ENCODE measurements at regions not wholly inside any gene's neighbourhood (a gene's known extent, or its start where the extent isn't known, plus 50 kb on each side); places are given as distances from the start of the nearest gene placed in this dataset.
A peak's percentile ranks its signal among the peaks of the same experiment; 100 is the strongest.

GRCh38 chr21:29243188-29243587 is 55.5 kb upstream of the BACH1 start:
- Mint-ChIP-seq H3K36me3 (no peaks in the 10 kb centered on the region), H3K4me1 (peaks cover 9% of the 10 kb centered on the region), H3K4me3 (no peak overlapping the region), H3K27me3 (no peaks in the 10 kb centered on the region), H3K9me3 (no peaks in the 10 kb centered on the region), H3K27ac (peak overlapping the region; percentile 23)
- DNase-seq = no peak

- Mint-ChIP-seq H3K9me3 (peaks cover 4% of the 10 kb centered on the region), H3K4me3 (no peak overlapping the region), H3K27ac (peak overlapping the region; percentile 13), H3K4me1 (peaks cover 9% of the 10 kb centered on the region), H3K27me3 (no peaks in the 10 kb centered on the region), H3K36me3 (no peaks in the 10 kb centered on the region)
- DNase-seq = no peak
These were observed 53.5 kb upstream of the BACH1 start for GRCh38 chr21:29245104-29245643.

GRCh38 chr21:29245863-29246262 is 52.9 kb upstream of the BACH1 start:
- DNase-seq = no peak
- Mint-ChIP-seq H3K9me3 (peaks cover 4% of the 10 kb centered on the region), H3K27ac (no peak overlapping the region), H3K4me1 (peaks cover 9% of the 10 kb centered on the region), H3K27me3 (no peaks in the 10 kb centered on the region), H3K4me3 (no peak overlapping the region), H3K36me3 (no peaks in the 10 kb centered on the region)

GRCh38 chr21:29246614-29247013 is 52.1 kb upstream of the BACH1 start:
- no peaks in the 10 kb centered on the region for H3K36me3 Mint-ChIP-seq
- H3K9me3 Mint-ChIP-seq = peaks cover 4% of the 10 kb centered on the region

GRCh38 chr21:29248124-29248523 is 50.6 kb upstream of the BACH1 start:
- H3K27me3 Mint-ChIP-seq = no peaks in the 10 kb centered on the region

More at GRCh38 chr21:29246614-29247013, 52.1 kb upstream of the BACH1 start:
- H3K4me3 Mint-ChIP-seq = no peak overlapping the region
- peaks cover 9% of the 10 kb centered on the region for H3K4me1 Mint-ChIP-seq
- DNase-seq = no peak
- H3K27me3 Mint-ChIP-seq = no peaks in the 10 kb centered on the region
- no peak overlapping the region for H3K27ac Mint-ChIP-seq

More at GRCh38 chr21:29248124-29248523, 50.6 kb upstream of the BACH1 start:
- H3K9me3 Mint-ChIP-seq = peaks cover 5% of the 10 kb centered on the region
- peaks cover 9% of the 10 kb centered on the region for H3K4me1 Mint-ChIP-seq
- DNase-seq = no peak
- no peaks in the 10 kb centered on the region for H3K36me3 Mint-ChIP-seq
- no peak overlapping the region for H3K4me3 Mint-ChIP-seq
- no peak overlapping the region for H3K27ac Mint-ChIP-seq

Data from activated naive CD8-positive, alpha-beta T cell treated with anti-CD3 and anti-CD28 coated beads for 36 hours (primary cell).